Upper lobe of left lung (tissue), 4 donors: ENCODE measurements at regions not wholly inside any gene's neighbourhood (a gene's known extent, or its start where the extent isn't known, plus 50 kb on each side); places are given as distances from the start of the nearest gene placed in this dataset.

Experiments
- EP300 ChIP-seq, 4 donors: sonication (generic); formaldehyde crosslinking; IDR thresholded peaks; one replicate each; pipeline ENCODE4 v1.5.1; 2017; ENCODE audit warnings: antibody characterized with exemption in 4 of 4, control low read depth in 2 of 4
- POLR2A ChIP-seq, 4 donors: fragments of 450-650 bp; IDR thresholded peaks; one replicate each; pipeline ENCODE4 v1.5.1; 2016 to 2017; ENCODE audit warnings: antibody characterized with exemption in 4 of 4, mild to moderate bottlenecking in 2 of 4
- TF ChIP-seq, protein P1 (sequence below), 6 experiments: fragments of 450-650 bp in 4 of 6; fragments of 200-600 bp in 2 of 6; sonication (generic) in 2 of 6; IDR thresholded peaks; one replicate each; pipeline ENCODE4 v1.5.1; 2016 to 2019; ENCODE audit warnings: antibody characterized with exemption in 6 of 6

DNA sequence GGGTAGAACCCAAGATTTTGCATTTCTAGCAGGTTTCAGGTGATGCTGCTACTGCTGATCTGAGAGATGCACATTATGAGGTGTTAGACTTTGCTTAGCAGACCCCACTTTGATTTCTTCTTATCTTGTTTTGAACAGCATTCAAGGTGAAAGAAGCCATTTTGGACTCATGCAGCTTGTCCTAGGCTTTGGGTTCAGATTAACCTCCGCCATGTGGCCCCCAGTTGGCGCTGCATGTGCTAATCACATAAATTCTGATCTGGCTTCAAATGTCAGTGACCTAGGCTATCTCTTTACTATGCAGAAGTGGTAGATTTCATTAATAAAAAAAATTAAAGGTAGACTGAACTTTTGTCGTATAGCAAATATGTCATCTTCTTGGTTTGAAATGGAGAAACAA lies 89.8 kb upstream of the DYRK2 start:
- TF ChIP-seq POLR2A (IDR thresholded peaks at IDR 0.05), result no peak
- TF ChIP-seq, protein P1, sequence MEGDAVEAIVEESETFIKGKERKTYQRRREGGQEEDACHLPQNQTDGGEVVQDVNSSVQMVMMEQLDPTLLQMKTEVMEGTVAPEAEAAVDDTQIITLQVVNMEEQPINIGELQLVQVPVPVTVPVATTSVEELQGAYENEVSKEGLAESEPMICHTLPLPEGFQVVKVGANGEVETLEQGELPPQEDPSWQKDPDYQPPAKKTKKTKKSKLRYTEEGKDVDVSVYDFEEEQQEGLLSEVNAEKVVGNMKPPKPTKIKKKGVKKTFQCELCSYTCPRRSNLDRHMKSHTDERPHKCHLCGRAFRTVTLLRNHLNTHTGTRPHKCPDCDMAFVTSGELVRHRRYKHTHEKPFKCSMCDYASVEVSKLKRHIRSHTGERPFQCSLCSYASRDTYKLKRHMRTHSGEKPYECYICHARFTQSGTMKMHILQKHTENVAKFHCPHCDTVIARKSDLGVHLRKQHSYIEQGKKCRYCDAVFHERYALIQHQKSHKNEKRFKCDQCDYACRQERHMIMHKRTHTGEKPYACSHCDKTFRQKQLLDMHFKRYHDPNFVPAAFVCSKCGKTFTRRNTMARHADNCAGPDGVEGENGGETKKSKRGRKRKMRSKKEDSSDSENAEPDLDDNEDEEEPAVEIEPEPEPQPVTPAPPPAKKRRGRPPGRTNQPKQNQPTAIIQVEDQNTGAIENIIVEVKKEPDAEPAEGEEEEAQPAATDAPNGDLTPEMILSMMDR (IDR thresholded peaks at IDR 0.05), result no peak
- TF ChIP-seq EP300 (IDR thresholded peaks at IDR 0.05), result no peak
